DND-41 (cell line): ENCODE measurements at regions not wholly inside any gene's neighbourhood (a gene's known extent, or its start where the extent isn't known, plus 50 kb on each side); places are given as distances from the start of the nearest gene placed in this dataset.

Experiments
- ATAC-seq: fragments of 200-7000 bp; cut with Tn5 transposase; 3 replicates; pipeline ENCODE4 v1.9.1; 2021; ENCODE audit warnings: low read depth; ENCODE audit not compliant: insufficient read depth
- DNase-seq: peaks from one replicate; pipeline ENCODE4 v3.0.0-alpha.2; 2020
- H2AFZ ChIP-seq: 2 replicates; pipeline ENCODE4 v1.6.0; 2012; ENCODE audit warnings: low read depth, low read length
- H3K27ac ChIP-seq: 2 replicates; pipeline ENCODE4 v1.5.1; 2012; ENCODE audit warnings: low read length, inconsistent platforms
- H3K27me3 ChIP-seq: fragments of 200-600 bp; sonication (generic); 2 replicates; pipeline ENCODE4 v1.6.0; 2012; ENCODE audit warnings: low read length, mild to moderate bottlenecking, inconsistent platforms; ENCODE audit not compliant: insufficient read depth, poor library complexity
- H3K36me3 ChIP-seq: 2 replicates; pipeline ENCODE4 v1.5.1; 2012; ENCODE audit warnings: low read length, inconsistent platforms; ENCODE audit not compliant: insufficient read depth
- H3K4me1 ChIP-seq: 2 replicates; pipeline ENCODE4 v1.5.1; 2012; ENCODE audit warnings: mild to moderate bottlenecking, low read length; ENCODE audit not compliant: insufficient read depth
- H3K4me2 ChIP-seq: 2 replicates; pipeline ENCODE4 v1.6.0; 2012; ENCODE audit warnings: mild to moderate bottlenecking, moderate library complexity, low read length, inconsistent platforms; ENCODE audit not compliant: insufficient read depth
- H3K4me3 ChIP-seq, 2 experiments: fragments of 200-600 bp in 1 of 2; shearing (Covaris generic) in 1 of 2; 2 replicates each; pipeline ENCODE4 v1.5.1; 2012 to 2016; ENCODE audit warnings: inconsistent platforms in 2 of 2, low read length in 2 of 2, mild to moderate bottlenecking in 2 of 2, low read depth in 1 of 2, moderate library complexity in 1 of 2
- H3K79me2 ChIP-seq: 2 replicates; pipeline ENCODE4 v1.6.0; 2012; ENCODE audit warnings: low read length, inconsistent platforms; ENCODE audit not compliant: insufficient read depth
- H3K9ac ChIP-seq: 2 replicates; pipeline ENCODE4 v1.6.0; 2012; ENCODE audit warnings: low read depth, mild to moderate bottlenecking, inconsistent platforms, low read length, moderate library complexity
- H3K9me3 ChIP-seq: 2 replicates; pipeline ENCODE4 v1.5.1; 2012; ENCODE audit warnings: low read length, moderate library complexity, mild to moderate bottlenecking, inconsistent platforms; ENCODE audit not compliant: insufficient read depth, severe bottlenecking
- H4K20me1 ChIP-seq: 2 replicates; pipeline ENCODE4 v1.6.0; 2012; ENCODE audit warnings: low read length; ENCODE audit not compliant: insufficient read depth
- CTCF ChIP-seq: IDR thresholded peaks from 2 replicates; pipeline ENCODE4 v1.5.1; 2012; ENCODE audit warnings: borderline replicate concordance, low read length, moderate library complexity, mild to moderate bottlenecking; ENCODE audit not compliant: poor library complexity, severe bottlenecking; ENCODE audit errors: extremely low read depth
- EZH2 ChIP-seq: IDR thresholded peaks from 3 replicates; pipeline ENCODE4 v1.6.1; 2012; ENCODE audit warnings: borderline replicate concordance, low read depth, mild to moderate bottlenecking, moderate library complexity, low read length, inconsistent platforms; ENCODE audit not compliant: severe bottlenecking

DNA sequence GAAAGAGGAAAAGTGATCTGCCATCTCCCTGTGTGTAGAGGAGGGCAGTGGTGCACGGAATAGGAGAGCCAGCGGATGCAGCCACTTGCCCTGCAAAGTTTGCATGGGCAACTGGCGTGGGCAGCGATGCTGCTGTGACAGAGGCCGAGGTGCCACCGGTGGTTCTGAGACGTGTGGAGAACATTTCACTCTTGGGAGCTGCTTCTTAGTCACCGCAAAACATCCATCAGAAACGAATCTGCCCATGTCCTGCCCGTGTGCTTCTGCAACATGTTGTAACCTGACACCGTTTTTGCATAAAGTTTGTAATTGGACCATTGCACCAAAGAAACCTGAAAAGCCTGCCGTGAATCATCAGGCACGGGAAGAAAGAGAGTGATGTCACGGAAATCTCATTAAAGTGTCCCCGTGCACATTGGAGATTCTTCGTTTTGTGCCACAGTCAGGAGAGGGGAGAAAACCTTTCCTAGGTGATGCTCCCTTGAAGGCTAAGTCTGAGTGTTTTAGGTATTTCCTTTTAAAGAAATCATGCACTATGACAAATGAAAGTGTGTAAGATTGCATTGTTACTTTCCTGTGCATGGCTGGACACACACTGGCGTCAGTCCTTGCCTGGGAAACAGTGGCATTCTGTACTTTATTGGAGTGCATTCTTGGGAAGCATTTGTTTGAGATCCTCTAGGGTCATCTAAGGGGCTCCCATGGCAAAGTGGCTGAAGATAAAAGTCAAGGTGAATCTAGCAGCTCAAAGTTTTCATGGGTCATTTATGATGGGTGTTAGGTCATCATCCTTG, 302.6 kb downstream of the KLF6 start:
- Histone ChIP-seq H3K36me3 (no peaks in the 10 kb centered on the region), H3K4me2 (peak overlapping the region; percentile 10; the same call in 1 of the 2 replicates), H3K4me3 (no peak overlapping the region), H3K4me1 (peaks cover 37% of the 10 kb centered on the region), H4K20me1 (no peaks in the 10 kb centered on the region), H3K27me3 (no peaks in the 10 kb centered on the region), H3K9ac (no peak overlapping the region), H2AFZ (no peak overlapping the region), H3K79me2 (no peaks in the 10 kb centered on the region), H3K9me3 (no peaks in the 10 kb centered on the region), H3K27ac (no peak overlapping the region; the same call in 1 of the 2 replicates)
- TF ChIP-seq CTCF = no peak
- no peak for TF ChIP-seq EZH2
- ATAC-seq (peak; percentile 88), DNase-seq (peak; percentile 64)

GRCh38 chr10:3481496-3481895, 303.5 kb downstream of the KLF6 start:
- H3K4me1 ChIP-seq = peaks cover 37% of the 10 kb centered on the region
- H3K36me3 ChIP-seq = no peaks in the 10 kb centered on the region
- no peak overlapping the region for H3K4me2 ChIP-seq
- TF ChIP-seq EZH2 (no peak), CTCF (no peak)
- H2AFZ ChIP-seq = no peak overlapping the region
- no peaks in the 10 kb centered on the region for H3K9me3 ChIP-seq
- ATAC-seq (no peak), DNase-seq (no peak)
- H3K27me3 ChIP-seq = no peaks in the 10 kb centered on the region
- H3K79me2 ChIP-seq = no peaks in the 10 kb centered on the region
- no peaks in the 10 kb centered on the region for H4K20me1 ChIP-seq
- no peak overlapping the region for H3K9ac ChIP-seq
- no peak overlapping the region for H3K27ac ChIP-seq
- H3K4me3 ChIP-seq = no peak overlapping the region

DNA sequence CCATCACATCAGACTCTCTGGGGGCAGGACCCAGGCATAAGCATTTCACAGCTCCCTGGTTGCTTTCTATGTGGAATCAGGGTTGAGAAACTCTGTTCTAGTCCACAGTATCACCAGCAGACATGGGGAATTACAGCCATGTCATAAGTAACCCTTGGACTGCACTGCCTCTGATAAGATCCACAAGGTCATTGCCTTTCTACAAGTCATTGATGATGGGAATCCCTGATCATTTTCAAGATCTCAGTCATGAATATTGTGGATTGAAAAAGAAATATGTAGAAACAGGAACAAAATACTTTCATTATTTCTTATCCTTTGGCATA, 304.1 kb downstream of the KLF6 start:
- Histone ChIP-seq H3K27ac (no peak overlapping the region), H3K4me2 (no peak overlapping the region), H3K4me1 (peaks cover 31% of the 10 kb centered on the region), H3K27me3 (no peaks in the 10 kb centered on the region), H4K20me1 (no peaks in the 10 kb centered on the region), H3K9ac (no peak overlapping the region), H3K4me3 (no peak overlapping the region), H3K36me3 (no peaks in the 10 kb centered on the region), H2AFZ (no peak overlapping the region), H3K9me3 (no peaks in the 10 kb centered on the region), H3K79me2 (no peaks in the 10 kb centered on the region)
- no peak for ATAC-seq
- DNase-seq = no peak
- TF ChIP-seq EZH2 = no peak
- TF ChIP-seq CTCF = no peak
